Psoas muscle (tissue), 7 donors: ENCODE measurements at regions not wholly inside any gene's neighbourhood (a gene's known extent, or its start where the extent isn't known, plus 50 kb on each side); places are given as distances from the start of the nearest gene placed in this dataset.

Experiments
- ATAC-seq, 4 donors: fragments of 200-7000 bp; cut with Tn5 transposase; one replicate each; pipeline ENCODE4 v1.9.1; 2020; ENCODE audit warnings: moderate library complexity in 3 of 4, mild to moderate bottlenecking in 2 of 4
- DNase-seq, 2 donors: peaks; one replicate each; pipeline ENCODE4 v3.0.0-alpha.2; 2020
- H3K27ac ChIP-seq: fragments of 200-600 bp; one replicate; pipeline ENCODE4 v1.8.0; 2022
- H3K27me3 ChIP-seq, 3 donors: fragments of 200-600 bp in 1 of 3; one replicate each; pipeline versions ENCODE4 v1.6.1 to v1.8.0; 2013 to 2022; ENCODE audit warnings: low read length in 2 of 3, mild to moderate bottlenecking in 2 of 3, moderate library complexity in 1 of 3; ENCODE audit not compliant: insufficient read depth in 3 of 3
- H3K36me3 ChIP-seq, 2 donors: fragments of 200-600 bp in 1 of 2; one replicate each; pipeline versions ENCODE4 v1.6.1 to v1.8.0; 2013 to 2022; ENCODE audit warnings: low read depth in 1 of 2, mild to moderate bottlenecking in 1 of 2, moderate library complexity in 1 of 2; ENCODE audit not compliant: insufficient read depth in 1 of 2
- H3K4me1 ChIP-seq: fragments of 200-600 bp; one replicate; pipeline ENCODE4 v1.8.0; 2022
- H3K4me3 ChIP-seq: fragments of 200-600 bp; one replicate; pipeline ENCODE4 v1.8.0; 2022; ENCODE audit warnings: mild to moderate bottlenecking
- H3K9me3 ChIP-seq: fragments of 200-600 bp; one replicate; pipeline ENCODE4 v1.8.0; 2022
- WGBS, 3 donors: extraction: QIAGEN DNeasy Blood & Tissue Kit; methylation state at CpG; one replicate each; pipeline versions ENCODE4 v1.1.6 to v1.1.7; 2013; 5-methylcytosine and 5-hydroxymethylcytosine counted together
- intact Hi-C, 2 donors: fragments of 100-400 bp; cut with DNase I; formaldehyde crosslinking; loops; one replicate each; pipeline versions ENCODE4 v1.11.0 to v1.14.2; 2022
- TF ChIP-seq, protein P1 (sequence below): fragments of 200-600 bp; IDR thresholded peaks from one replicate; pipeline ENCODE4 v1.8.0; 2022; ENCODE audit warnings: antibody characterized with exemption
- donor health status: healthy with polysubstance abuse.
- donor health status: DM: no; HTN: no; CAD: no; lungs with moderate emphysema.
- donor health status: Bipolar disorder and iron deficiency.
- donor health status: healthy.
- donor health status: DM: yes; HTN: yes; CAD: no.
- donor health status: DM: no; HTN: no; CAD: no.
- donor health status: DM: yes; HTN: yes; CAD: no.

DNA sequence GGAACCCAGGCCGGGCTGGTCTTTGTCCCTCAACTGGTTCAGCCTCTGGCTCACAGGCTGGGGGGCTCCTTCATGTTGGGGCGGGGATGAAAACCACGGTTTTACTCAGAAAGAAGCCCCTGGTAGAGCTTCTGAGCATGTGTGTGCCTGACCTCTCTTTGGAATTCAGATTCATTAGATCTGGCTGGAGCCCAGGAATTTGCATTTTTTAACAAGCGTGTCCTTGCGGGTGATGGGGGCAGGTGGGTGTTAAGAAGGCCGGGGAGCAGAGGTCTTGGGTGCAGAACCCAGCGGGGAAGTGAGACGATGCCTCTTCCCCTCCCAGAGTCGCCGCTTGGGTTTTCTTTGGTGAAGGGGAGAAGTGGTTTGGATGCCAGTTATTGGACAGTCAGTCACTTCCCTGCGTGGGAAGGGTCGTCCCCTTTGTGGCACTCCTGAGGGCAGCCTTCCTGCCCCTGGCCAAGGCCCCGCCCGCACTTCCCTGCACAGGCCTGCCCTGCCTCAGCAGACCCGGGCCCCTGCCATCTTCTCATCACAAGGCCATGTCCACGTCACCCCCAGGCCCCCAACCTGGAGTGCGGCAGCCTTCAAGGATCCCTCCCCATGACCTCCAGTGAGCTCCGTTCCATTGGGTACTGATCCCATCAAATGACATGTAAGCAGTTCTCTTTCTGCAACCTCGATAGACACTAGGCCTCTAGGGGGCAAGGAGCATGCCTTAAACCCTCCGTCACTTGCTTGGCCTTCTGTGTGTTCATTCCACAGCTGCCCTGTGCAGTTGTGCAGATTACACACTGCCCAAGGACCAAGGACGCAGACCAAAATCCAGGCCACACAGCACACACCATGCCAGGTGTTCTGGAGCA lies 177.7 kb upstream of the CIBAR2 start:
- WGBS, 3 donors = 88 to 91% (median 89%) methylated on average over 21 of the region's 21 CpGs
- TF ChIP-seq, protein P1, sequence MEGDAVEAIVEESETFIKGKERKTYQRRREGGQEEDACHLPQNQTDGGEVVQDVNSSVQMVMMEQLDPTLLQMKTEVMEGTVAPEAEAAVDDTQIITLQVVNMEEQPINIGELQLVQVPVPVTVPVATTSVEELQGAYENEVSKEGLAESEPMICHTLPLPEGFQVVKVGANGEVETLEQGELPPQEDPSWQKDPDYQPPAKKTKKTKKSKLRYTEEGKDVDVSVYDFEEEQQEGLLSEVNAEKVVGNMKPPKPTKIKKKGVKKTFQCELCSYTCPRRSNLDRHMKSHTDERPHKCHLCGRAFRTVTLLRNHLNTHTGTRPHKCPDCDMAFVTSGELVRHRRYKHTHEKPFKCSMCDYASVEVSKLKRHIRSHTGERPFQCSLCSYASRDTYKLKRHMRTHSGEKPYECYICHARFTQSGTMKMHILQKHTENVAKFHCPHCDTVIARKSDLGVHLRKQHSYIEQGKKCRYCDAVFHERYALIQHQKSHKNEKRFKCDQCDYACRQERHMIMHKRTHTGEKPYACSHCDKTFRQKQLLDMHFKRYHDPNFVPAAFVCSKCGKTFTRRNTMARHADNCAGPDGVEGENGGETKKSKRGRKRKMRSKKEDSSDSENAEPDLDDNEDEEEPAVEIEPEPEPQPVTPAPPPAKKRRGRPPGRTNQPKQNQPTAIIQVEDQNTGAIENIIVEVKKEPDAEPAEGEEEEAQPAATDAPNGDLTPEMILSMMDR = no peak
- intact Hi-C loops = no loop called here
- Histone ChIP-seq H3K36me3 (no peaks in the 10 kb centered on the region), H3K27me3 (no peaks in the 10 kb centered on the region), H3K27ac (no peak overlapping the region), H3K4me1 (peaks cover 42% of the 10 kb centered on the region), H3K4me3 (no peak overlapping the region), H3K9me3 (no peaks in the 10 kb centered on the region)
- ATAC-seq = no peak
- no peak for DNase-seq

DNA sequence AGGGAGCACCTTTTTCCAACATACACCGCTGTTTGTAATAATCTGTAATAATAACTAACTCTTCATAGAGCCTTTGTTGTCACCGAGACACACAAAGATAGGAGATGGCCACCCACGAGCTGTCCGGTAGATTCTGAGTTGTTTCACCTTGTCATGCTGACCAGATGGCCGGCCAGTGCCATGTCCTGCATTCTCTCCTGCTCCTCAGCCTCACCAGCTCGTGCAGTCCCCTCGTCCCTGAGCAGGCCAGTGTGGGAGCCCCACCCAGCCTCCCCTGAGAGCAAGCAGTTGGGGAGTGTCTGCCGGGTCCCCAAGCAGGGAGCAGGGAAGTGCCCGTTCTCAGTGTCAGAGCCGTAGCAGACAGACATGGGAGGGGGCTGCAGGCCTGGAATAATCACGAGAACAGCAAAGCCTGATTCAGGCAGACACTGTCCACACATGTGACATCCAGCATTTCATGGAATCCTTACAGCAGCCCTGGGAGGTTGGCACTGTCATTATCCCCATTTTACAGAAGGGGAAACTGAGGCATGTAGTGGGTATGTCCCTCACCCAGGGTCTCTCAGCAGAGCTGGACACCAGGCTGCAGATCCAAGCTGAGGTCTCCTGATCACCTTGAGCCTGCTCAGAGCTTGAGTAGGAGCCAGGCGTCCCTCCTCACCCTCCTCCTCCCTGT lies 178.5 kb upstream of the CIBAR2 start:
- Histone ChIP-seq H3K27me3 (no peaks in the 10 kb centered on the region), H3K4me3 (no peak overlapping the region), H3K4me1 (peaks cover 37% of the 10 kb centered on the region), H3K27ac (no peak overlapping the region), H3K9me3 (no peaks in the 10 kb centered on the region), H3K36me3 (no peaks in the 10 kb centered on the region)
- intact Hi-C loops = no loop called here
- WGBS, 3 donors = 80 to 86% (median 80%) methylated on average over 12 of the region's 12 CpGs
- TF ChIP-seq, protein P1 = no peak
- ATAC-seq (no peak), DNase-seq (no peak)

DNA sequence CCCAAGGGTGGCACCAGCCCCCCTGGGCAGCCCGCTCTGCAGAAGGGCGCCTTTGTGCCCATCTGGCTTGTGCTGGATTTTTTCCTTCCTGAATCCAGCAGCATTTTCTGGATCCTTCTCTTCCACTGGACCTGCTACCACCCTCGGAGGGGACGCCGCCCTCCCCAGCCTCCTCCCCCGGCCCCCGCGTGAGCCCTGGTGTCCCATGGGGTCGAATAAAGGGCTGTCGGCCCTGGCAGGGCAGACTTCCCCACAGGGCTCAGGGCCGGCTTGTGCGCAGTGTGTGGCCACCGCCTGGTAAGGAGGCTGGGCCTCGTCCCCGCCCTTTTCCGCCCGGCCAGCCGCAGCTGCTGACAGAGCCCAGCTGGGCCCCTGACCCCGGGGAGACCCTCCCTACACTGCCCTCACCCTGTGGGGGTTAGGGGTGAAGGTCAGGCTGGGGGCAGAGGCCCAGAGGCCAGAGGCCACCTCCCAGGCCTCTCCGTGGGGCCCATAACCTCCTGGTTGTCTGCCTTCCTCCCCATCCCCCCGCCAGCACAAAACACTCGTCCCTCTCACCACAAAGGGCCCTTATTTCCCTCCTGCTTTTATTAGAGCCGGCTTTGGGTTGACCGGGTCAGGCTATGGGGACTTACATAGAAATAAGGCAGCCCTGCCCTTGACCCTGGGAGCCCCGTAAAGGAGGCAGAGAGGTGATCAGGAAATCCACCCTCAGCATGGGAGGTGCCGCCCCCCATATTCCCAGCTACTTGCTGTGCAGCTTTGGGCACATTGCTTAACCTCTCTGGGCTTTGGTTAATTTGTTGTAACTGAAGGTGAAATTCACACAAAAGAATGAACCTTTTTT lies 179.3 kb upstream of the CIBAR2 start:
- TF ChIP-seq, protein P1 = no peak
- H3K4me3 ChIP-seq = no peak overlapping the region
- no peak overlapping the region for H3K27ac ChIP-seq
- H3K9me3 ChIP-seq = no peaks in the 10 kb centered on the region
- no peaks in the 10 kb centered on the region for H3K36me3 ChIP-seq
- H3K4me1 ChIP-seq = peaks cover 29% of the 10 kb centered on the region
- DNase-seq = peak in 1 of 2 donors; percentile 70
- H3K27me3 ChIP-seq = no peaks in the 10 kb centered on the region
- no peak for ATAC-seq
- intact Hi-C loops = no loop called here
- WGBS, 3 donors = 68 to 74% (median 72%) methylated on average over 24 to 26 of the region's 26 CpGs

DNA sequence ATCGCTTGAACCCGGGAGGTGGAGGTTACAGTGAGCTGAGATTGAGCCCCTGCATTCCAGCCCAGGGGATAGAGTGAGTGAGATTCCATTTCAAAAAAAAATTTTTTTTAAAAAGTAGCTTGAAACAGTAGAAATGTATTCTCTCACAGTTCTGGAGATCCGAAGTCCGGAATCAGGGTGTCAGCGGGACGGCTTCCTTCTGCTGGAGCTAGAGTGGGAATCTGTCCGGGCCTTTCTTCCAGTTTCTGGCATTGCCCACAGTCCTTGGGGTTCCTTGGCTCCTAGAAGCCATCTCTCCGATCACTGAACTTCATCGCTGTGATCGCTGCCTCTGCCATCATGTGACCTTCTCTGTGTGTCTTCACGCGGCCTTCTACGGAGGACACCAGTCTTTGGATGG lies 181.2 kb upstream of the CIBAR2 start:
- TF ChIP-seq, protein P1 = no peak
- 89 to 96% (median 91%) methylated on average over 13 of the region's 13 CpGs for WGBS, 3 donors
- Histone ChIP-seq H3K9me3 (no peaks in the 10 kb centered on the region), H3K4me3 (no peak overlapping the region), H3K27ac (peak overlapping the region; percentile 65), H3K36me3 (no peaks in the 10 kb centered on the region), H3K4me1 (peaks cover 21% of the 10 kb centered on the region), H3K27me3 (no peaks in the 10 kb centered on the region)
- intact Hi-C loops = no loop called here
- ATAC-seq (peak in 2 of 4 donors; percentile 4 to 5), DNase-seq (no peak)
